K562 (cell line): ENCODE measurements at regions not wholly inside any gene's neighbourhood (a gene's known extent, or its start where the extent isn't known, plus 50 kb on each side); places are given as distances from the start of the nearest gene placed in this dataset.
A peak's percentile ranks its signal among the peaks of the same experiment; 100 is the strongest.

ENCODE experiments used
- ATAC-seq: fragments of 200-7000 bp; cut with Tn5 transposase; 3 replicates; pipeline ENCODE4 v1.9.1; 2020; ENCODE audit warnings: moderate library complexity
- BruUV-seq: library from RNA; stranded (reverse); fragments of 400-500 nt; replicated peaks from 2 replicates; lab custom pipeline; 2021; lab: Mats Ljungman, UMichigan
- CTCF ChIA-PET: fragments of 300-600 bp; formaldehyde crosslinking; extraction: SDS; loops from one replicate; lab custom pipeline; 2021; ENCODE audit warnings: low intra/inter-chr PET ratio; lab: Yijun Ruan, JAX
- POLR2A ChIA-PET: fragments of 300-600, 350-650 bp; sonication (Branson Sonifier 250); formaldehyde crosslinking; extraction: SDS; loops from one replicate; lab custom pipeline; 2021; ENCODE audit warnings: antibody characterized with exemption, inconsistent platforms; lab: Yijun Ruan, JAX
- DNase-seq, 4 experiments: peaks; one replicate each; pipeline versions ENCODE4 v3.0.0 to v3.0.0-alpha.2; 2011 to 2018; ENCODE audit warnings: low spot score in 3 of 4, mixed read lengths in 3 of 4; ENCODE audit errors: extremely low read depth in 1 of 4
- FAIRE-seq: peaks from 2 replicates; lab custom pipeline; 2011; peaks lifted over from hg19 to GRCh38; lab: Jason Lieb, UNC
- H2AFZ ChIP-seq: 2 replicates; pipeline ENCODE4 v1.6.0; 2011; ENCODE audit warnings: low read depth, low read length, control low read depth, inconsistent platforms
- H3K27ac ChIP-seq: fragments of 200-600 bp; 3 replicates; pipeline ENCODE4 v1.8.0; 2011; ENCODE audit warnings: low read depth, mild to moderate bottlenecking, control low read depth, inconsistent platforms, low read length, moderate library complexity, mixed read lengths; ENCODE audit errors: extremely low read depth
- H3K27me3 ChIP-seq, 2 experiments: fragments of 300-600 bp in 1 of 2; 2 replicates in 1 of 2; 3 replicates in 1 of 2; pipeline versions ENCODE4 v1.6.0 to v1.8.0; 2011; ENCODE audit warnings: inconsistent platforms in 2 of 2, low read length in 2 of 2, mild to moderate bottlenecking in 1 of 2, mixed read lengths in 1 of 2, moderate library complexity in 1 of 2; ENCODE audit not compliant: control insufficient read depth in 2 of 2, insufficient read depth in 2 of 2
- H3K36me3 ChIP-seq: fragments of 300-600 bp; 3 replicates; pipeline ENCODE4 v1.8.0; 2011; ENCODE audit warnings: mild to moderate bottlenecking, low read length, inconsistent platforms; ENCODE audit not compliant: control insufficient read depth, insufficient read depth
- H3K4me1 ChIP-seq, 2 experiments: fragments of 200-600 bp in 1 of 2; replicated peaks in 1 of 2; 2 replicates in 1 of 2; 3 replicates in 1 of 2; pipeline versions ENCODE4 v1.5.1 to v1.8.0; 2011; ENCODE audit warnings: inconsistent platforms in 2 of 2, low read length in 2 of 2, mild to moderate bottlenecking in 1 of 2, mixed read lengths in 1 of 2, moderate library complexity in 1 of 2; ENCODE audit not compliant: control insufficient read depth in 2 of 2, insufficient read depth in 2 of 2
- H3K4me2 ChIP-seq: 2 replicates; pipeline ENCODE4 v1.6.1; 2011; ENCODE audit warnings: low read length, control low read depth, inconsistent platforms, mixed read lengths; ENCODE audit not compliant: insufficient read depth
- H3K4me3 ChIP-seq: fragments of 200-600 bp; sonication (generic), shearing (Covaris generic); 2 replicates; pipeline ENCODE4 v1.5.1; 2016; ENCODE audit warnings: control low read depth, inconsistent platforms
- H3K79me2 ChIP-seq: fragments of 200-600 bp; 3 replicates; pipeline ENCODE4 v1.8.0; 2011; ENCODE audit warnings: low read length, inconsistent platforms; ENCODE audit not compliant: control insufficient read depth, insufficient read depth
- H3K9ac ChIP-seq, 2 experiments: 2 replicates each; pipeline versions ENCODE4 v1.6.0 to v1.6.1; 2011; ENCODE audit warnings: low read depth in 2 of 2, low read length in 2 of 2, control low read depth in 1 of 2, inconsistent platforms in 1 of 2, mild to moderate bottlenecking in 1 of 2, mixed read lengths in 1 of 2; ENCODE audit not compliant: insufficient read depth in 1 of 2
- H3K9me1 ChIP-seq: one replicate; pipeline ENCODE4 v1.6.0; 2011; ENCODE audit warnings: inconsistent platforms, mild to moderate bottlenecking, low read length, moderate library complexity; ENCODE audit not compliant: control insufficient read depth, insufficient read depth
- H3K9me3 ChIP-seq: replicated peaks from 2 replicates; pipeline ENCODE4 v1.5.1; 2011; ENCODE audit warnings: low read depth, low read length, inconsistent platforms; ENCODE audit not compliant: control insufficient read depth, insufficient read depth
- H4K20me1 ChIP-seq: replicated peaks from 2 replicates; pipeline ENCODE4 v1.6.1; 2011; ENCODE audit warnings: low read length, inconsistent platforms, mixed read lengths; ENCODE audit not compliant: control insufficient read depth, insufficient read depth
- BRCA1 ChIP-seq, 2 experiments: fragments of 450-650 bp in 1 of 2; sonication (generic) in 1 of 2; formaldehyde crosslinking in 1 of 2; IDR thresholded peaks; 2 replicates each; pipeline versions ENCODE4 v1.5.0 to v1.6.1; 2017 to 2020; ENCODE audit warnings: mild to moderate bottlenecking in 1 of 2, missing genetic modification reagents in 1 of 2
- GTF2A2 ChIP-seq: IDR thresholded peaks from 2 replicates; pipeline ENCODE4 v1.6.1; 2016; ENCODE audit warnings: mild to moderate bottlenecking, missing genetic modification characterization, missing compliant biosample characterization
- PRPF4 ChIP-seq: fragments of 200-400 bp; formaldehyde crosslinking; IDR thresholded peaks from one replicate; pipeline ENCODE4 v1.6.1; 2017; ENCODE audit warnings: low read length, low read depth, mild to moderate bottlenecking; ENCODE audit not compliant: insufficient read depth, poor library complexity, severe bottlenecking
- RAD21 ChIP-seq, 2 experiments: fragments of 250-450 bp in 1 of 2; fragments of 450-650 bp in 1 of 2; sonication (Bioruptor Pico) in 1 of 2; formaldehyde crosslinking in 1 of 2; IDR thresholded peaks in 1 of 2; conservative IDR thresholded peaks in 1 of 2; 2 replicates each; pipeline versions ENCODE4 v1.4.0 to v1.8.0; 2020 to 2022; ENCODE audit warnings: mild to moderate bottlenecking in 2 of 2, moderate library complexity in 1 of 2
- WGBS: fragments of 100-300 bp; shearing (Covaris generic); methylation state at CpG from one replicate; pipeline ENCODE4 v1.1.6; 2016; ENCODE audit warnings: low coverage, mixed read lengths; ENCODE audit not compliant: insufficient coverage; ENCODE audit errors: missing lambda C conversion rate; 5-methylcytosine and 5-hydroxymethylcytosine counted together
- in situ Hi-C: fragments of 300-500 bp; cut with MboI; formaldehyde crosslinking; loops from 4 replicates; pipeline ENCODE4 v1.15.0; 2018; ENCODE audit warnings: inconsistent platforms, mixed read lengths
- intact Hi-C: fragments of 100-400 bp; cut with micrococcal nuclease; formaldehyde crosslinking; loops from 2 replicates; pipeline ENCODE4 v1.14.2; 2022

DNA sequence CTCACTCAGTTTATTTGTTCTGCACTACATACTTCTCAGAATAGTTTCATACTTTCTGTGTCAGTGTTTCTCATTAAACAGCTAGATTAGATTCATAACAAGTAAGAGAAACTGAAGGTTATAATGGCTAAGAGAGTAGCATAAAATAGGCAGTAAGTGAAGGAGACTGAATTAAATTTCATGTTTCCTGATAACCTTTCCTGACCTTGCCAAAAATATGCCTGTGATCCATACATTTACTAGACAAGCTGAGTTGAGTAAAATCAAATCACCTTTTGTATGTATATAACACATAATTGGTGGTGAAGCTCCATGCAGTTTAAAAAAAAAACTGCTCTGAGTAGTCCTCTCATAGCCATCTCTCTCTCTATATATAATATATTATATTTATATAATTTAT, 545.3 kb upstream of the PCDH20 start:
- H3K9me3 ChIP-seq, result no peaks in the 10 kb centered on the region
- H3K36me3 ChIP-seq, result no peaks in the 10 kb centered on the region
- CTCF ChIA-PET, result no interaction called here
- POLR2A ChIA-PET, result no interaction called here
- H3K9me1 ChIP-seq, result no peaks in the 10 kb centered on the region
- no peaks in the 10 kb centered on the region for H4K20me1 ChIP-seq
- no peaks in the 10 kb centered on the region for H3K79me2 ChIP-seq
- no peak for DNase-seq
- TF ChIP-seq PRPF4 (no peak), BRCA1 (IDR thresholded peaks at IDR 0.05) (peak; percentile 74; the same call in 1 of the 2 replicates), BRCA1 (CRISPR knock-in tag; IDR thresholded peaks at IDR 0.05) (no peak)
- TF ChIP-seq, all 486 proteins: peak for 1
- Histone ChIP-seq H3K4me3 (no peak overlapping the region), H3K4me2 (no peak overlapping the region), H3K27me3 (no peaks in the 10 kb centered on the region), H2AFZ (no peak overlapping the region), H3K9ac (no peak overlapping the region), H3K27ac (no peak overlapping the region), H3K4me1 (no peaks in the 10 kb centered on the region)
- BruUV-seq, result no TSS peak
- intact Hi-C loops, result no loop called here
- in situ Hi-C loops, result no loop called here
- FAIRE-seq (no peak), ATAC-seq (no peak)

GRCh38 chr13:61954092-61954491, 538.4 kb upstream of the PCDH20 start:
- ATAC-seq, result no peak

More at GRCh38 chr13:61954092-61954491, 538.4 kb upstream of the PCDH20 start:
- Histone ChIP-seq H2AFZ (no peak overlapping the region), H4K20me1 (no peaks in the 10 kb centered on the region), H3K9me3 (no peaks in the 10 kb centered on the region; the same call in 1 of the 2 replicates), H3K79me2 (no peaks in the 10 kb centered on the region), H3K27ac (no peak overlapping the region), H3K36me3 (no peaks in the 10 kb centered on the region), H3K4me2 (no peak overlapping the region), H3K9me1 (no peaks in the 10 kb centered on the region), H3K27me3 (no peaks in the 10 kb centered on the region), H3K4me3 (no peak overlapping the region), H3K4me1 (no peaks in the 10 kb centered on the region), H3K9ac (no peak overlapping the region)
- FAIRE-seq (no peak), DNase-seq (no peak)
- WGBS, result 0% methylated on average over 3 of the region's 3 CpGs
- POLR2A ChIA-PET, result no interaction called here
- CTCF ChIA-PET, result no interaction called here
- TF ChIP-seq GTF2A2 (tag) (no peak), RAD21 (CRISPR knock-in tag; conservative IDR thresholded peaks at IDR 0.05 in 1 of 2, IDR thresholded peaks at IDR 0.05 in 1 of 2) (peak in 1 of 2 experiments; percentile 23; a peak in 1 of 4 replicates)
- in situ Hi-C loops, result no loop called here
- intact Hi-C loops, result no loop called here
- BruUV-seq, result no TSS peak
